GM18505 (cell line): ENCODE measurements at regions not wholly inside any gene's neighbourhood (a gene's known extent, or its start where the extent isn't known, plus 50 kb on each side); places are given as distances from the start of the nearest gene placed in this dataset.

Experiments used
- ATAC-seq: cut with Tn5 transposase; IDR thresholded peaks from one replicate; pipeline ENCODE4 v1.9.1; 2021; ENCODE audit not compliant: unreplicated experiment
- POLR2A ChIP-seq: IDR thresholded peaks from 4 replicates; pipeline ENCODE4 v1.6.1; 2011; ENCODE audit warnings: borderline replicate concordance; ENCODE audit not compliant: insufficient read depth, insufficient read length; ENCODE audit errors: extremely low read depth

- no peak for TF ChIP-seq POLR2A
- no peak for ATAC-seq
Measured at GRCh38 chr10:33533612-33534011, 199.1 kb upstream of the NRP1 start.

GRCh38 chr10:33532901-33533300, 198.4 kb upstream of the NRP1 start:
- ATAC-seq, result no peak
- TF ChIP-seq POLR2A, result no peak

- no peak for ATAC-seq
- no peak for TF ChIP-seq POLR2A
Measured at GRCh38 chr10:33529234-33529633, 194.8 kb upstream of the NRP1 start.

GRCh38 chr10:33524966-33525365, 190.5 kb upstream of the NRP1 start:
- no peak for TF ChIP-seq POLR2A
- no peak for ATAC-seq

DNA sequence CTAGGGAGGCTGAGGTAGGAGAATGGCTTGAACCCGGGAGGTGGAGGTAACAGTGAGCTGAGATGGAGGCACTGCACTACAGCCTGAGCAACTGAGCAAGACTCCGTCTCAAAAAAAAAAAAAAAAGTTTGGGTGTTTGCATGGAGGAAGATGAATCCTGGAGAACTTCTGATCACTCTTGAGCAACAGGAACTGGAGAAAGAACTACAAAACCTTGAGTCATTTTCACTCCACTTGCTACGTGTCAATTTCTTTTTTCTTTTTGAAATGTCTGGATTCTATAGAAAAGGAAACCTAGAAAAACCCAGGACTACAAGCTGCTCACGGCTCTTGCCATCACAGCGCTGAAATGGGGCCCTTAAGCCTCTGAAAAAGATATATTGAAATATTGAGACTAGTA, 189.6 kb upstream of the NRP1 start:
- no peak for TF ChIP-seq POLR2A
- ATAC-seq, result no peak

DNA sequence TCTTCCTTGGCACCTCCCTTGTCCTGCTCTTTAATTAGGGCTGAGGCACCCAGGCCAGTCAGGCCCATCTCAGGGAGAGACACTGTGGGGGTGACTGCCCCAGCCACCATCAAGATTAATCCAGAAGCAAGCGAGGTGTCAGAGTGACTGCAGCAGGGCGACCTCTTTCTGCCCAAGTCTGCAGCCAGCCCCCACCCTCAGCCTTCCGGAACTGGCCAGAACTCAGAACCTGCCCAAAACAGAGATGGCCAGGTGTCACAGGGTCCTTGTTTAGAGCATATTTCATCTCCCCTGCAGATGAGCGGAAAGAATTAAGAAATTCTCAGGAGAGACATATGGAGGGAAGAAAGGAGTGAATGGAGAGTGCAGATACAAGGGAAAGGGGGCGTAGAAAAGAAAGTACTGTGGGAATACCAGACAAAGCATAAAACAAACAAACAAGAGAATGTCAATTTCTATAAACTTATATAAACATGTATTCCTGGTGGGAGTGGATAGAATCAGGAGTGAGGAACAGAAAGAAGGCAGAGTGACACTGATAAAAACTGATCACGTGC, 188.8 kb upstream of the NRP1 start:
- no peak for TF ChIP-seq POLR2A
- no peak for ATAC-seq

DNA sequence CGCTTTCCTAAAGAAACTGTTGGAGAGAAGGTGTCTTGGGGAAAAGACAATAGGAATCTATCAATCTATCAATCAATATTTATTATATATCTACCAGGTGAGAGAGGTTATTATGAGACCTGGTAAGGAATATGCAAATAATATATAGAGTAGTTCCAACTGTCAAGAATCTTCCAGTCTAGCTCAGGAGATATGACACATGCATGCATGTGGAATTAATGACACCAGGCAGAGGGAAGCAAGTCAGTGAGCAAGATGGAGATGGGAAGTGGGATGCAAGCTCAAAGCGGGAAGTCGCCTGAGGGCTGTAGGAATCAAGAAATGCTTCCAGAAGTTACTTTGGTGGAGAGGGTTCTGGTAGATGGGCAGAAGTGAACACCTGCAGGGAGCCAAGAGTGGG, 187.4 kb upstream of the NRP1 start:
- ATAC-seq, result no peak
- TF ChIP-seq POLR2A, result no peak

DNA sequence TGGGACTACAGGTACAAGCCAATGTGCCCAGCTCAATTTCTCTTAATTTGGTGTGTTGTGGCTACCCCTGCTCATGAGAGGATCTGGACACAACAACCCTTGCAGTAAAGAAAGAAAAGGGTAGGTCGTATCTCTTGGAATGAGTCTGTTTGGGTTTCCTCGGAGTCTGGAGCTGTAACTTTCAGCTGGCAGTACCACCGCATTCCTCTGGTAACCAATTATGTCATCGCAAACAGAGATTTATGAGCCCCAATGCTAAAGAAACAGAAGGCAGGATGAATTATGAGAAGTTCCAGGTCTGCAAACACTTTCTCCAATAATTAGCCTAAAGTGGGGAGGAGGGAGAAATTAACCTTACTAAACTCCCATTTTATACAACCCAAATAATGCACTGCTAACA, 186.6 kb upstream of the NRP1 start:
- no peak for TF ChIP-seq POLR2A
- ATAC-seq, result no peak

GRCh38 chr10:33520223-33520622, 185.8 kb upstream of the NRP1 start:
- no peak for TF ChIP-seq POLR2A
- ATAC-seq, result no peak

GRCh38 chr10:33519130-33519860, 184.8 kb upstream of the NRP1 start:
- no peak for TF ChIP-seq POLR2A

DNA sequence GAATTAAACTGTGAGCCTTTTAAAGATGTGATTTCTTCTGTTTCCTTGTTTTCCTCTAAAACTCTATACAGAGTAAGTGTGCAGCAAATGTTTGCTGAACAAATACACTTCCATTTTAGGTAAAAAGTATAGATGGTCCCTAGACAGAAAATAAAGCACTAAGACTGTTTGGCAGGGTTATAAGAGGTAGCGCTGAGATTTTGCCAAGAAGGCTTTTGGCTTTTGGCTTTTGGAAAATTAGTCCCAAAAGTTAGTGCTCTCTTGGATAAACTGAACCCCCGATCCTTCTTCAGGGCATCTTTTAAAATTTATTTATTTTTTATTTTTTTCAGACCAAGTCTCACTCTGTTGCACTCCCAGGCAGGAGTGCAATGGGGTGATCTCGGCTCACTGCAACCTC, 175.7 kb upstream of the NRP1 start:
- ATAC-seq, result no peak

More at GRCh38 chr10:33519130-33519860, 184.8 kb upstream of the NRP1 start:
- no peak for ATAC-seq

GRCh38 chr10:33509231-33509831, 174.9 kb upstream of the NRP1 start:
- no peak for TF ChIP-seq POLR2A
- peak; percentile 68 for ATAC-seq

More for the DNA sequence above, 175.7 kb upstream of the NRP1 start:
- no peak for TF ChIP-seq POLR2A

- ATAC-seq, result no peak
- TF ChIP-seq POLR2A, result no peak
Measured at GRCh38 chr10:33507662-33508425, 173.4 kb upstream of the NRP1 start.
